ENCODE measurements at regions not wholly inside any gene's neighbourhood (a gene's known extent, or its start where the extent isn't known, plus 50 kb on each side); places are given as distances from the start of the nearest gene placed in this dataset.

- dilution Hi-C loops (cut with MboI; ENCODE audit: extremely low pct_ligation_motif_present, low sequenced_read_pairs), result no loop called here
- no peak for TF ChIP-seq EZH2 (IDR thresholded peaks at IDR 0.05; ENCODE audit: low read length)
- TF ChIP-seq, protein P1, sequence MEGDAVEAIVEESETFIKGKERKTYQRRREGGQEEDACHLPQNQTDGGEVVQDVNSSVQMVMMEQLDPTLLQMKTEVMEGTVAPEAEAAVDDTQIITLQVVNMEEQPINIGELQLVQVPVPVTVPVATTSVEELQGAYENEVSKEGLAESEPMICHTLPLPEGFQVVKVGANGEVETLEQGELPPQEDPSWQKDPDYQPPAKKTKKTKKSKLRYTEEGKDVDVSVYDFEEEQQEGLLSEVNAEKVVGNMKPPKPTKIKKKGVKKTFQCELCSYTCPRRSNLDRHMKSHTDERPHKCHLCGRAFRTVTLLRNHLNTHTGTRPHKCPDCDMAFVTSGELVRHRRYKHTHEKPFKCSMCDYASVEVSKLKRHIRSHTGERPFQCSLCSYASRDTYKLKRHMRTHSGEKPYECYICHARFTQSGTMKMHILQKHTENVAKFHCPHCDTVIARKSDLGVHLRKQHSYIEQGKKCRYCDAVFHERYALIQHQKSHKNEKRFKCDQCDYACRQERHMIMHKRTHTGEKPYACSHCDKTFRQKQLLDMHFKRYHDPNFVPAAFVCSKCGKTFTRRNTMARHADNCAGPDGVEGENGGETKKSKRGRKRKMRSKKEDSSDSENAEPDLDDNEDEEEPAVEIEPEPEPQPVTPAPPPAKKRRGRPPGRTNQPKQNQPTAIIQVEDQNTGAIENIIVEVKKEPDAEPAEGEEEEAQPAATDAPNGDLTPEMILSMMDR (optimal IDR thresholded peaks at IDR 0.05 in 1 of 3, IDR thresholded peaks at IDR 0.05 in 1 of 3, conservative IDR thresholded peaks at IDR 0.05 in 1 of 3; ENCODE audit: extremely low read depth in 1 of 3, insufficient read depth in 2 of 3, low read length in 3 of 3), result no peak
Measured at GRCh38 chr13:111480503-111480902, 160.1 kb downstream of the TEX29 start.

GRCh38 chr13:111480976-111481375 is 160.5 kb downstream of the TEX29 start:
- Histone ChIP-seq H3K4me2 (ENCODE audit: control insufficient read depth, extremely low read depth, insufficient read depth, low read depth, low read length) (no peak overlapping the region), H3K9ac (ENCODE audit: control insufficient read depth, extremely low read depth, insufficient read depth, low read length) (no peak overlapping the region), H3K9me1 (ENCODE audit: control insufficient read depth, extremely low read depth, insufficient read depth, low read length) (no peaks in the 10 kb centered on the region), H3K9me3 (ENCODE audit: control insufficient read depth, low read depth, low read length) (peaks cover 4% of the 10 kb centered on the region), H4K20me1 (ENCODE audit: control insufficient read depth, extremely low read depth, insufficient read depth, low read length) (no peaks in the 10 kb centered on the region), H2AFZ (ENCODE audit: control insufficient read depth, low read length) (no peak overlapping the region), H3K27me3 (ENCODE audit: control insufficient read depth, extremely low read depth, insufficient read depth, low read length) (no peaks in the 10 kb centered on the region), H3K36me3 (ENCODE audit: control insufficient read depth in 2 of 2, extremely low read depth in 1 of 2, insufficient read depth in 2 of 2, low read length in 2 of 2) (no peaks in the 10 kb centered on the region), H3K79me2 (ENCODE audit: control insufficient read depth, insufficient read depth, low read length) (no peaks in the 10 kb centered on the region), H3K4me3 (ENCODE audit: control insufficient read depth in 2 of 3, extremely low read depth in 1 of 3, insufficient read depth in 2 of 3, low read depth in 1 of 3, low read length in 3 of 3) (no peak overlapping the region), H3K4me1 (ENCODE audit: control insufficient read depth, extremely low read depth, insufficient read depth, low read length) (no peaks in the 10 kb centered on the region), H3K27ac (ENCODE audit: control insufficient read depth, insufficient read depth, low read length) (no peak overlapping the region)
- FAIRE-seq (no peak), DNase-seq (ENCODE audit: low read depth, low spot score) (no peak)
- dilution Hi-C loops (cut with MboI; ENCODE audit: extremely low pct_ligation_motif_present, low sequenced_read_pairs), result no loop called here
- TF ChIP-seq, protein P1 (optimal IDR thresholded peaks at IDR 0.05 in 1 of 3, IDR thresholded peaks at IDR 0.05 in 1 of 3, conservative IDR thresholded peaks at IDR 0.05 in 1 of 3; ENCODE audit: extremely low read depth in 1 of 3, insufficient read depth in 2 of 3, low read length in 3 of 3), result no peak
- TF ChIP-seq EZH2 (IDR thresholded peaks at IDR 0.05; ENCODE audit: low read length), result no peak

More at GRCh38 chr13:111480503-111480902, 160.1 kb downstream of the TEX29 start:
- no peaks in the 10 kb centered on the region for H3K36me3 ChIP-seq (ENCODE audit: control insufficient read depth in 2 of 2, extremely low read depth in 1 of 2, insufficient read depth in 2 of 2, low read length in 2 of 2)
- no peaks in the 10 kb centered on the region for H3K27me3 ChIP-seq (ENCODE audit: control insufficient read depth, extremely low read depth, insufficient read depth, low read length)
- no peak overlapping the region for H3K4me2 ChIP-seq (ENCODE audit: control insufficient read depth, extremely low read depth, insufficient read depth, low read depth, low read length)
- H2AFZ ChIP-seq (ENCODE audit: control insufficient read depth, low read length), result no peak overlapping the region
- no peak overlapping the region for H3K27ac ChIP-seq (ENCODE audit: control insufficient read depth, insufficient read depth, low read length)
- no peaks in the 10 kb centered on the region for H3K79me2 ChIP-seq (ENCODE audit: control insufficient read depth, insufficient read depth, low read length)
- no peaks in the 10 kb centered on the region for H4K20me1 ChIP-seq (ENCODE audit: control insufficient read depth, extremely low read depth, insufficient read depth, low read length)
- FAIRE-seq, result no peak
- no peaks in the 10 kb centered on the region for H3K9me1 ChIP-seq (ENCODE audit: control insufficient read depth, extremely low read depth, insufficient read depth, low read length)
- no peak overlapping the region for H3K4me3 ChIP-seq (ENCODE audit: control insufficient read depth in 2 of 3, extremely low read depth in 1 of 3, insufficient read depth in 2 of 3, low read depth in 1 of 3, low read length in 3 of 3)
- no peak for DNase-seq (ENCODE audit: low read depth, low spot score)
- H3K9ac ChIP-seq (ENCODE audit: control insufficient read depth, extremely low read depth, insufficient read depth, low read length), result no peak overlapping the region
- H3K9me3 ChIP-seq (ENCODE audit: control insufficient read depth, low read depth, low read length), result peaks cover 4% of the 10 kb centered on the region
- H3K4me1 ChIP-seq (ENCODE audit: control insufficient read depth, extremely low read depth, insufficient read depth, low read length), result no peaks in the 10 kb centered on the region

Measured in keratinocyte (primary cell).